ENCODE measurements at regions not wholly inside any gene's neighbourhood (a gene's known extent, or its start where the extent isn't known, plus 50 kb on each side); places are given as distances from the start of the nearest gene placed in this dataset.
A peak's percentile ranks its signal among the peaks of the same experiment; 100 is the strongest.

DNA sequence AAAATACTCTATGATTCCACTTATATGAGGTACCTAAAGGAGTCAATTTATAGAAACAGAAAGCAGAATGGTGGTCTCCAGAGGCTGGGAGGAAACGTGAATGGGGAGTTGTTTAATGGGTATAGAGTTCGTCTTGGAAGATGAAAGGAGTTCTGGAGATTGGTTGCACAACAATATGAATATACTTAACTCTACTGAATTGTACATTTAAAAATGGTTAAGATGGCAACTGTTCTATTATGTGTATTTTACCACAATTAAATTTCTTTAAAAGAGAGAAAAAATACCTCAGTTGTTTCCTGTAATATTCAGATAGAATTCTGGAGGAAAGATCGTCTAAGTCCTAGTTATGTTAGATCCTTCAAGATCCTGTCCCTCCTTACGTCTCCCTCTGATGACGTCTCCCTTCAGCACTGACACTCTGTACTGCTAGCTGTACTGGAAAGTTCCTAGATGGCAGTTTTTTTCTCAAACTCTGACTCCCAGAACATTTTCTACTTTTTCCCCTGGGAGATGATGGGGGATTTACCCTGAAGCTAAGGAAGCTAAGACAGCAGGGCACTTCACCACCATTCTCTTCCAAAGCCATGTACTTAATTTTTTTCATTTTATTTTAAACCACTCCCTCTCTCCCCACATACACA lies 53.2 kb upstream of the CAV2 start (continued):
- peak in 1 of 3 experiments; percentile 31; a peak in 1 of 6 replicates for TF ChIP-seq ZBTB11 (CRISPR knock-in tag; IDR thresholded peaks at IDR 0.05)
- TF ChIP-seq ZBED1 (IDR thresholded peaks at IDR 0.05) = no peak
- TF ChIP-seq ZNF217 (CRISPR knock-in tag; IDR thresholded peaks at IDR 0.05) = no peak
- TF ChIP-seq PHF20 (IDR thresholded peaks at IDR 0.05; ENCODE audit: partially characterized antibody) = peak; percentile 40
- TF ChIP-seq ZNF280B (CRISPR knock-in tag; IDR thresholded peaks at IDR 0.05) = no peak
- TF ChIP-seq NCOA4 (IDR thresholded peaks at IDR 0.05; ENCODE audit: partially characterized antibody) = no peak
- TF ChIP-seq FOS (IDR thresholded peaks at IDR 0.05; ENCODE audit: extremely low read depth, insufficient read length) = no peak
- no peak for TF ChIP-seq GABPB1 (CRISPR knock-in tag; IDR thresholded peaks at IDR 0.05)
- no peak for TF ChIP-seq CBFA2T2 (conservative IDR thresholded peaks at IDR 0.05)
- no peak for TF ChIP-seq E2F1 (CRISPR knock-in tag; IDR thresholded peaks at IDR 0.05)
- TF ChIP-seq SAFB2 (IDR thresholded peaks at IDR 0.05; ENCODE audit: borderline replicate concordance, low read depth, low read length, severe bottlenecking) = no peak
- no peak for TF ChIP-seq NCOR1 (IDR thresholded peaks at IDR 0.05)
- TF ChIP-seq RHOXF2B (CRISPR knock-in tag; conservative IDR thresholded peaks at IDR 0.05) = no peak
- no peak for TF ChIP-seq ZNF408 (CRISPR knock-in tag; IDR thresholded peaks at IDR 0.05; ENCODE audit: low read depth)
- no peak for TF ChIP-seq ESRRB (CRISPR knock-in tag; IDR thresholded peaks at IDR 0.05; ENCODE audit: borderline replicate concordance)
- no peak for TF ChIP-seq ZZZ3 (IDR thresholded peaks at IDR 0.05)
- no peak for TF ChIP-seq GABPB2 (CRISPR knock-in tag; conservative IDR thresholded peaks at IDR 0.05)
- TF ChIP-seq ETV6 (IDR thresholded peaks at IDR 0.05; ENCODE audit: borderline replicate concordance in 1 of 2, low read depth in 2 of 2, low read length in 1 of 2) = no peak
- no peak for TF ChIP-seq ETV6 (CRISPR knock-in tag; IDR thresholded peaks at IDR 0.05; ENCODE audit: borderline replicate concordance)
- no peak for TF ChIP-seq GATAD2A (IDR thresholded peaks at IDR 0.05)

Data from K562 (cell line).